IPS-18a (cell line): ENCODE measurements at regions not wholly inside any gene's neighbourhood (a gene's known extent, or its start where the extent isn't known, plus 50 kb on each side); places are given as distances from the start of the nearest gene placed in this dataset.

Experiments used
- H3K27ac ChIP-seq: one replicate; pipeline ENCODE4 v1.5.1; 2013; ENCODE audit warnings: low read length
- H3K27me3 ChIP-seq: one replicate; pipeline ENCODE4 v1.6.1; 2013; ENCODE audit warnings: mild to moderate bottlenecking, low read length; ENCODE audit not compliant: control insufficient read depth, insufficient read depth
- H3K36me3 ChIP-seq: one replicate; pipeline ENCODE4 v1.6.1; 2013; ENCODE audit warnings: low read depth, low read length; ENCODE audit not compliant: control insufficient read depth
- H3K4me1 ChIP-seq: one replicate; pipeline ENCODE4 v1.6.1; 2013; ENCODE audit warnings: low read depth, low read length; ENCODE audit not compliant: control insufficient read depth
- H3K4me3 ChIP-seq: one replicate; pipeline ENCODE4 v1.5.1; 2013; ENCODE audit warnings: low read length
- H3K9ac ChIP-seq: one replicate; pipeline ENCODE4 v1.6.1; 2013; ENCODE audit warnings: mild to moderate bottlenecking, low read length, moderate library complexity
- H3K9me3 ChIP-seq: one replicate; pipeline ENCODE4 v1.6.1; 2013; ENCODE audit warnings: low read depth, low read length; ENCODE audit not compliant: control insufficient read depth

DNA sequence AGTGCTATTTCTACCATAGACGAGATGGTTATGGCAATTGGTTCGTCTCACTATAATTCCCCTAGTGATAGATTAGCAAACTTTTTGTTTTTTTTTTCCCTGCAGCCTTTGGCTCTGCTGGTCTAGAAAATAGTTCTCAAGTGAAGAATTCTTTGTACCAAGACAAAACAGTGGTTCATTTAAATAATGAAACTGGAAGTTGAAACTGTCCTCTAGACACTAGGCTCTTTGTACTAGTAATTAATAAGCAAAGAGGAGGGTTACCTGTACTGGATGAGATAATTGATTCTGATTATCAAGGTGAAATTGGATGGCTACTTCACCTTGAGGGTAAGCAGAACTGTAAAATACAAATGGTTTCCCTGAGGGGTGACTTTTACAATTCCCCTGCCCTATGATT, 156.9 kb upstream of the DCC start:
- H3K4me1 ChIP-seq = no peaks in the 10 kb centered on the region
- no peak overlapping the region for H3K4me3 ChIP-seq
- H3K27ac ChIP-seq = no peak overlapping the region
- no peak overlapping the region for H3K9ac ChIP-seq
- no peaks in the 10 kb centered on the region for H3K36me3 ChIP-seq
- no peaks in the 10 kb centered on the region for H3K27me3 ChIP-seq
- H3K9me3 ChIP-seq = no peaks in the 10 kb centered on the region

DNA sequence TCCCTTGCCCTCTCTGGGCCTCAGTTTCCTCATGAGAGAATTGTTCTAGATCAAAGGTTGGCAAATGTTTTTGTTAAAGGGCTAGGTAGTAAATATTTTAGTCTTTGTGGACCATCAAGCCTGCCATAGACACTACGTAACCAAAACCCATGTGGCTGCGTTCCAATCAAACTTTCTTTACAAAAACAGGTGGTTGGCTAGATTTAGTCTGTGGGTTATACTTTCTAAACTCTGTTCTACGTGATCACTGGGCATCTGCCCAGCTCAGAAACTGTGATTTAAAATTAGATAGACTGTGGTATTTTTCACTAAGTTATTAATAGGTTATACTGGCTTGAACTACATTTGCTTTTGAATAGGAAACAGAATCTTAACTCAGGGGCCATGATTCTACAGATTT, 149.8 kb upstream of the DCC start:
- H3K36me3 ChIP-seq = no peaks in the 10 kb centered on the region
- no peak overlapping the region for H3K27ac ChIP-seq
- no peak overlapping the region for H3K4me3 ChIP-seq
- H3K4me1 ChIP-seq = peaks cover 17% of the 10 kb centered on the region
- H3K9me3 ChIP-seq = no peaks in the 10 kb centered on the region
- no peak overlapping the region for H3K9ac ChIP-seq
- no peaks in the 10 kb centered on the region for H3K27me3 ChIP-seq

DNA sequence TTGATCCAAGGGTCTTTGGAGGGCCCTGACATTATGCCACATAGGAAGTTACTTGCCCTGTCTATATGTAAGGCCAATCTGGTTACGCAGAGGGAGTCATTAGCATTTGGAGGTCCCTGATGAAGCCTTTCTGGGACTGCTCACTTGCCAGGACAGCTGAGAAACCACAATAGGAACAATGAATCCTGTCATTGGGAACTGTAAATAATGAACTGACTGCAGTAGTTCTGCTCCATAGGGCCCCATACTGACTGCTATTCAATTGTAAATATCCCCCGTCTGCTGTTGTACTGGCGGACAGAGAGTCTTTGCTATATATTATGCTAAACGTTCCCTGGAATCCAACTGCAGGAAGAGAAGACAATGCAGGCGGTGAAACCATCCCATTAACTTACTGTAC, 149.4 kb upstream of the DCC start:
- Histone ChIP-seq H3K36me3 (no peaks in the 10 kb centered on the region), H3K27me3 (no peaks in the 10 kb centered on the region), H3K27ac (no peak overlapping the region), H3K4me1 (peaks cover 17% of the 10 kb centered on the region), H3K4me3 (no peak overlapping the region), H3K9me3 (no peaks in the 10 kb centered on the region), H3K9ac (no peak overlapping the region)

DNA sequence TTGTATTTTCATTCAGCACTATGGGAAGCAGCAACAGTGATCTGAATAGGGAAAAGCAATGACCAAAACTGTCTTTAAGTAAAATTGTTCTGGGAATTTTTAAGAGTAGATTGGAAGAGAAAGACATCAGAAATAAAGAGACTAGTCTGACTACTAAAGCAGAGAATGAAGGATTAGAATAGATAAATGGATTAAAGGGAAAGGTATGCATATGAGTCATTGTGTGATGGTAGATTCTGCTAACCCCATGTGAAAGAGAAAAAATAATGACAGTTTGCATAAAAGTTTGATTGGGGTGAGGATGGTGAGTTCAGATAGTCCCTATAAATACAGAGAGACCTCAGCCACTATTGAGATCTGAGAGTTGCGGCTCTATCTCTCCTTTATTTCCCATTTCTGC, 139.6 kb upstream of the DCC start:
- Histone ChIP-seq H3K27me3 (no peaks in the 10 kb centered on the region), H3K9ac (no peak overlapping the region), H3K9me3 (no peaks in the 10 kb centered on the region), H3K36me3 (no peaks in the 10 kb centered on the region), H3K4me3 (no peak overlapping the region), H3K4me1 (no peaks in the 10 kb centered on the region), H3K27ac (no peak overlapping the region)

DNA sequence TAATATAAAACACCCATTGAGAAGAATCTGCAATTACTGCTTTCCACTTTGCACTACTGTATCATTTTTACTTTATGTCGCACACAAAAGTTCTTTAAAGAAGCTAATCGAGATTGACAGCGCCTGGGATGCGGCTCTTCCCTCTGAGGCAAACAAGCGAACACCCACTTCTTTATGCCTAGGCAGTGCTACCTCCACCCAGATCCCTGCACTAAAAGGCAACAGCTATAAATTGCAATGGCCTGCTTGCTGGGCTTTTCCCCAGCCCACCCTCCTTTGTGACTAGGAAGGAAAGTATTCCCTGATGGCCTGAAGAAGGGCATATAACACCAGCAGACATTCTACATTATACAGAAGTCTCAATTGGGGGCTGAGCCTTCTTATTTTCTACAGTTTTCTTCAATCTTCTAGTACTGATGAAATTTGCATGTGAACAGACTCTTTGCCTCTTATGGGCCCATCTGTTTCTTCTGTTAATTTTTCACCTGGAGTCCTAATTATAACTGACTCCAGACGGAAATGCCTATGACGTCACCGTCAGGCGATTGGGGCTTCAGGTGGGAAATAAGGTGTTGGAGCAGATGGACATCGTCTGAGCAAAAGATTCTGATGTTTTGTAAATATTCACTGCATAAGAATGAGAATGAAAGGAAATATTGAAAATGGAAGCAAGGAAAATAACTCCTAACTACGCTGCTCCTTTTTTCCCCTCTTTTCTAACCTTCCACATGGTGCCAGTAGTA, 138.9 kb upstream of the DCC start:
- Histone ChIP-seq H3K4me1 (no peaks in the 10 kb centered on the region), H3K9me3 (no peaks in the 10 kb centered on the region), H3K36me3 (no peaks in the 10 kb centered on the region), H3K27me3 (no peaks in the 10 kb centered on the region), H3K27ac (no peak overlapping the region), H3K4me3 (no peak overlapping the region), H3K9ac (no peak overlapping the region)

DNA sequence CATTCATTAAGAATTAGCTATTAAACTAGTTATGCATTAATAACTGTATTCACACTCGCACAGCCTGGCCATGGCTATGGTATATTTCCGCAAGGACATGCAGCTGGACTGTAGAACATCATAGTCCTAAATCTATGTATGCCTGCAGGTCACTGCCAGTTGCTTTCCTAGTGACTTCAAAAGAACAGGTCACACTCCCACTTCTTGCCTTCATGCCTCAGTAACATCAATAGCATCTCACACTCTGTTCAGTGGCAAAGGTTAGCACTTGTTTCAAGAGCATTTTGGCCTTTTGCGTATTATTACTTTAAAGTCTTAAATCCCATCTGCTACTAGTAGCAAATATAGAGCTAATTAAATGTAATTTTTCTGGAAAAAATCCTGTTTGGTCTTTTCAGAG, 131.4 kb upstream of the DCC start:
- Histone ChIP-seq H3K36me3 (no peaks in the 10 kb centered on the region), H3K27ac (no peak overlapping the region), H3K4me1 (no peaks in the 10 kb centered on the region), H3K4me3 (no peak overlapping the region), H3K9me3 (no peaks in the 10 kb centered on the region), H3K9ac (no peak overlapping the region), H3K27me3 (no peaks in the 10 kb centered on the region)

DNA sequence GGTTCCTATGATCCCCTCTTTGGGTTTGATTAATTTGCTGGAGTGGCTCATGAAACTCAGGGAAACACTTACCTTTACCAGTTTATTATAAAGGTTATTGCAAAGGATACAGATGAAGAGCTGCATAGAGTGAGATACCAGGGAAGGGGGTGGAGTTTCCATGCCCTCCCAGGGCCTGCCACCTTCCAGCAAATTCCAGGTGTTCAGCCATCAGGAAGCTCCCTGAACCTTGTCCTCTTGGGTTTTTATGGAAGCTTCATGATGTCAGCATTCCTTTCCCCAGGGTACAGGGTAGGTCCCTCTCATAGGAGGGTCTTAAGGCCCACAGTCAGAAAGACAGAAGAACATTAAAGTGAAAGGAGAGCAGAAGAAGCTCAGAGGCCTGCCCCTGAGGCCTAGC, 123.9 kb upstream of the DCC start:
- Histone ChIP-seq H3K4me3 (no peak overlapping the region), H3K4me1 (no peaks in the 10 kb centered on the region), H3K27ac (no peak overlapping the region), H3K9me3 (no peaks in the 10 kb centered on the region), H3K36me3 (no peaks in the 10 kb centered on the region), H3K9ac (no peak overlapping the region), H3K27me3 (no peaks in the 10 kb centered on the region)

DNA sequence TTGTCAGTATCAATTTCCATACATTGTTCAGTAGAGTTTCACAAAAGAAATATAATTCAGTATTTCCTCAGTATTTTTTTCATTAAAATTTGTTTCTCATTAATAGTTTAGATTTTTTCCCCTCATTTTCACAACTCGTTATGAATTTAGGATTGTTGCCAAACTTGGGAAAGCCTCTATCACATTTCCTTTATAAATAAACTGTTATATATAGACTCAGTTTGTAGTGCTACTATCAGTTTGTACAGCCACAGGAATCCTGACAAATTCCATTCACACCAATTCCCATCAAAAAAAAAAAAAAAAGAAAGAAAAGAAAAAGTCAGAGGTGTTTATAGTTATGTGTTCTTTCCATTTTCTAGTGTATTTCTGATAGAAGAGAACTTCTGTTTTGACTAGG, 123.3 kb upstream of the DCC start:
- Histone ChIP-seq H3K4me1 (no peaks in the 10 kb centered on the region), H3K9me3 (no peaks in the 10 kb centered on the region), H3K9ac (no peak overlapping the region), H3K27me3 (no peaks in the 10 kb centered on the region), H3K4me3 (no peak overlapping the region), H3K27ac (no peak overlapping the region), H3K36me3 (no peaks in the 10 kb centered on the region)

DNA sequence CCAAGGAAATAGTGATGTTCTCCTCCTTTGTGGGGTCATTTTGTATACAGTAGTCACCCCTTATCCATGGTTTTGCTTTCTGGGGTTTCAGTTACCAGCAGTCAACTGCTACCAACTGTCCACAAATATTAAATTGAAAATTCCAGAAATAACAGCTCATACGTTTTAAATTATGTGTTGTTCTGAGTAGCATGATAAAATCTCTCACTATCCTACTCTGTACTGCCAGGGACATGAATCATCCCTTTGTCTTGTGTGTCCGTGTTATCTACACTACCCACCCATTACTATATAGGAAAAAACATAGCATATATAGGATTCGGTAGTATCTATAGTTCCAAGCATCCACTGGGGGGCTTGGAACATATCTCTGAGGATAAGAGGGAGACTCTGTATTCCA, 120.9 kb upstream of the DCC start:
- Histone ChIP-seq H3K4me3 (no peak overlapping the region), H3K36me3 (no peaks in the 10 kb centered on the region), H3K9me3 (no peaks in the 10 kb centered on the region), H3K9ac (no peak overlapping the region), H3K27ac (no peak overlapping the region), H3K4me1 (peaks cover 4% of the 10 kb centered on the region), H3K27me3 (no peaks in the 10 kb centered on the region)

DNA sequence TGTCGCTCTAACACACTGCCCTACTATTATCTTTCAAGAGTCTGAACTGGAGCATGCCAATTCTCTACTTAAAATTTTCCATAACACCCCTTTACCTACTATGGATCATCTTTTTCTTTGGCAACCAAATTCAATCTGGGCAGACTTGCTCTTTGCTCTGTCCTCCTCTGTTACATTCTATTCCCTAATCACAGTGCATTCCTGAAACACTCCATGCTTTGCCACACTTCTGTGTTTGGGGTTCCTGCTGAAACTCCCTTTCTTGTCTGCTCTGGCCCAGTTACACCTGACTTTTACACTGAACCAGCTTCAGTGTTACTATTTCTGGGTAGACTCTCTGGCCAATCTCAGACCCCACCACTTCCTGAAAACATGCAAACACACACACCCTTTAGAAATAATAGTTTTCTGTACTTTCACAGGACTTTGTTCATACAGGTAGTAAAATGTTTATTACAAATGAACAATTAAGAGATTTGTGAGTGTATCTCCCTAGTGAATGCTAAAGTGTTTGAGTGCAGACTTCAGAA, 119.9 kb upstream of the DCC start:
- Histone ChIP-seq H3K9ac (no peak overlapping the region), H3K27me3 (no peaks in the 10 kb centered on the region), H3K4me3 (no peak overlapping the region), H3K9me3 (no peaks in the 10 kb centered on the region), H3K4me1 (peaks cover 4% of the 10 kb centered on the region), H3K27ac (no peak overlapping the region), H3K36me3 (no peaks in the 10 kb centered on the region)

DNA sequence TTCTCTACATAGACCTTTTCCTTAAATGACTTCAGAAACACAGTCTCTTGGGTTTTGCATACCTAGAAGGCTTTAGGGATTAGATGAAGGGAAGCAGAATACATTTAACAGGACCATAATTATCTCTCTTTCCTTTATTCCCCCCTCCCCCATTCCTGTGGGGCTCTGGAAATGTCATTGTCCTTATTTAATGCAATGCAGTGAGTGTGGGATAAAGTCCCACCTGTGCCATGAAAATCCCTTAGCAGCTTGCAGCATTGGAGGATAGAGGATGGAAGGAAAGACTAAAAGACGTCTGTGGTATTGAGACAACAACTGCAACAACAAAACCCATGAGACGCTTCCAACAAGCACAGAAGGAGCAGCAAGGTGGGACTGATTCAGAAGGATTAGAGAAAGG, 117.8 kb upstream of the DCC start:
- Histone ChIP-seq H3K4me3 (no peak overlapping the region), H3K36me3 (no peaks in the 10 kb centered on the region), H3K27ac (no peak overlapping the region), H3K27me3 (no peaks in the 10 kb centered on the region), H3K9ac (no peak overlapping the region), H3K4me1 (peaks cover 4% of the 10 kb centered on the region), H3K9me3 (no peaks in the 10 kb centered on the region)

DNA sequence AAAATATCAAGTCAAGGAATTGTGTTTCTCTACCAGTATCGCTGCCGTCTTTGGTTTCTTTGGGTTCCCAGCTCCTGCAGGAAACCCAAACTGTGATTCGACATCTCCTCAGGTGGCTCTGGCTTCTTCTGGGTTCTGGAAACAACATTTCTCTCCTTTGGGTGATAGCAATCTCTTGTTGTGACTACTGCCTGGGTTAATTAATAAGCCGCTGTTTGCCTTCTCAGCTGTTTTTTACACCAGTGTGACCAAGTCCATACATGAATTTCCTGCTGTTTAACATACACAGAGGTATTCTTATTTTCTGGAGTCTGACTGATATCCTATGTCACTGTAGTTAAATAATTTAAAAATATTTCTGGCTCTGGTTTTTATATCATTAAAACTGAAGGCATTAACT, 112.5 kb upstream of the DCC start:
- H3K4me3 ChIP-seq = no peak overlapping the region
- no peaks in the 10 kb centered on the region for H3K36me3 ChIP-seq
- no peaks in the 10 kb centered on the region for H3K27me3 ChIP-seq
- peaks cover 14% of the 10 kb centered on the region for H3K4me1 ChIP-seq
- H3K9ac ChIP-seq = no peak overlapping the region
- no peaks in the 10 kb centered on the region for H3K9me3 ChIP-seq
- no peak overlapping the region for H3K27ac ChIP-seq
